GM18909 (cell line): ENCODE measurements at regions not wholly inside any gene's neighbourhood (a gene's known extent, or its start where the extent isn't known, plus 50 kb on each side); places are given as distances from the start of the nearest gene placed in this dataset.
A peak's percentile ranks its signal among the peaks of the same experiment; 100 is the strongest.
"Not testable (repeated sequence)": the region's sequence is repeated elsewhere in the genome, so short reads cannot be mapped to it uniquely, and the experiment has no call there.

Experiments
- ATAC-seq: cut with Tn5 transposase; IDR thresholded peaks from one replicate; pipeline ENCODE4 v1.9.1; 2021; ENCODE audit warnings: mild to moderate bottlenecking; ENCODE audit not compliant: unreplicated experiment, poor library complexity

- no peak for ATAC-seq
Observed at GRCh38 chr3:18988614-18989229, 159.6 kb upstream of the KCNH8 start.

- ATAC-seq: no peak
Observed at GRCh38 chr3:18987862-18988447, 160.4 kb upstream of the KCNH8 start.

- no peak for ATAC-seq
Observed at GRCh38 chr3:18987070-18987469, 161.2 kb upstream of the KCNH8 start.

GRCh38 chr3:18982920-18983319 is 165.4 kb upstream of the KCNH8 start:
- ATAC-seq: no peak

- ATAC-seq: not testable (repeated sequence)
Observed at GRCh38 chr3:18976102-18976501, 172.2 kb upstream of the KCNH8 start.

GRCh38 chr3:18968120-18968519 is 180.2 kb upstream of the KCNH8 start:
- ATAC-seq: no peak

GRCh38 chr3:18965781-18966180 is 182.5 kb upstream of the KCNH8 start:
- ATAC-seq: no peak

- no peak for ATAC-seq
Observed at GRCh38 chr3:18964640-18965039, 183.7 kb upstream of the KCNH8 start.

- no peak for ATAC-seq
Observed at GRCh38 chr3:18951333-18951732, 197.0 kb upstream of the KCNH8 start.

GRCh38 chr3:18946524-18946923 is 201.8 kb upstream of the KCNH8 start:
- ATAC-seq: no peak

- ATAC-seq: no peak
Observed at GRCh38 chr3:18937574-18937973, 210.7 kb upstream of the KCNH8 start.

- ATAC-seq: no peak
Observed at GRCh38 chr3:18919158-18919557, 229.2 kb upstream of the KCNH8 start.

GRCh38 chr3:18917923-18918322 is 230.4 kb upstream of the KCNH8 start:
- no peak for ATAC-seq

GRCh38 chr3:18902081-18902793 is 246.1 kb upstream of the KCNH8 start:
- ATAC-seq: no peak

GRCh38 chr3:18901571-18901970 is 246.7 kb upstream of the KCNH8 start:
- no peak for ATAC-seq

GRCh38 chr3:18900994-18901393 is 247.3 kb upstream of the KCNH8 start:
- peak; percentile 82 for ATAC-seq

GRCh38 chr3:18898911-18899310 is 249.4 kb upstream of the KCNH8 start:
- ATAC-seq: no peak

- no peak for ATAC-seq
Observed at GRCh38 chr3:18892756-18893155, 255.6 kb upstream of the KCNH8 start.

- ATAC-seq: no peak
Observed at GRCh38 chr3:18892047-18892446, 256.3 kb upstream of the KCNH8 start.

- no peak for ATAC-seq
Observed at GRCh38 chr3:18891641-18892040, 256.7 kb upstream of the KCNH8 start.

GRCh38 chr3:18890449-18890848 is 257.9 kb upstream of the KCNH8 start:
- ATAC-seq: no peak

- no peak for ATAC-seq
Observed at GRCh38 chr3:18888819-18889218, 259.5 kb upstream of the KCNH8 start.
